Mesendoderm (in vitro differentiated cells): ENCODE measurements at regions not wholly inside any gene's neighbourhood (a gene's known extent, or its start where the extent isn't known, plus 50 kb on each side); places are given as distances from the start of the nearest gene placed in this dataset.
A peak's percentile ranks its signal among the peaks of the same experiment; 100 is the strongest.

ENCODE experiments used
- DNase-seq: peaks from one replicate; pipeline ENCODE4 v3.0.0; 2013
- H2AK5ac ChIP-seq: 2 replicates; pipeline ENCODE4 v1.6.1; 2013; ENCODE audit warnings: low read length, inconsistent platforms
- H2BK120ac ChIP-seq: 2 replicates; pipeline ENCODE4 v1.6.1; 2013; ENCODE audit warnings: low read depth, mild to moderate bottlenecking, low read length, moderate library complexity, mixed read lengths
- H2BK15ac ChIP-seq: replicated peaks from 2 replicates; pipeline ENCODE4 v1.6.1; 2013; ENCODE audit warnings: low read depth, mild to moderate bottlenecking, moderate library complexity
- H2BK5ac ChIP-seq: 2 replicates; pipeline ENCODE4 v1.6.1; 2013; ENCODE audit warnings: low read length, inconsistent platforms
- H3K18ac ChIP-seq: 2 replicates; pipeline ENCODE4 v1.6.1; 2013; ENCODE audit warnings: mild to moderate bottlenecking, low read length, mixed read lengths
- H3K23ac ChIP-seq: one replicate; pipeline ENCODE4 v1.6.1; 2013; ENCODE audit warnings: low read length
- H3K27ac ChIP-seq: 2 replicates; pipeline ENCODE4 v1.5.1; 2013; ENCODE audit warnings: low read depth, mild to moderate bottlenecking, inconsistent platforms, low read length, moderate library complexity
- H3K27me3 ChIP-seq: 2 replicates; pipeline ENCODE4 v1.6.1; 2013; ENCODE audit warnings: low read length, control low read depth, mild to moderate bottlenecking, inconsistent platforms; ENCODE audit not compliant: insufficient read depth, poor library complexity
- H3K36me3 ChIP-seq: 2 replicates; pipeline ENCODE4 v1.6.1; 2013; ENCODE audit warnings: low read length, inconsistent platforms; ENCODE audit not compliant: control insufficient read depth, insufficient read depth
- H3K4ac ChIP-seq: one replicate; pipeline ENCODE4 v1.6.1; 2013; ENCODE audit warnings: low read depth, mild to moderate bottlenecking, low read length, moderate library complexity
- H3K4me1 ChIP-seq: 2 replicates; pipeline ENCODE4 v1.6.1; 2013; ENCODE audit warnings: low read depth, low read length, inconsistent platforms; ENCODE audit not compliant: control insufficient read depth
- H3K4me2 ChIP-seq: 2 replicates; pipeline ENCODE4 v1.6.1; 2013; ENCODE audit warnings: low read length
- H3K4me3 ChIP-seq: 2 replicates; pipeline ENCODE4 v1.5.1; 2013; ENCODE audit warnings: mild to moderate bottlenecking, low read length
- H3K56ac ChIP-seq: one replicate; pipeline ENCODE4 v1.6.1; 2013; ENCODE audit warnings: low read length
- H3K79me1 ChIP-seq: 2 replicates; pipeline ENCODE4 v1.6.1; 2013; ENCODE audit warnings: low read length, inconsistent platforms
- H3K79me2 ChIP-seq: 2 replicates; pipeline ENCODE4 v1.6.1; 2013; ENCODE audit warnings: mild to moderate bottlenecking, low read length; ENCODE audit not compliant: control insufficient read depth, insufficient read depth
- H3K9ac ChIP-seq: 2 replicates; pipeline ENCODE4 v1.6.1; 2013; ENCODE audit warnings: low read length, inconsistent platforms
- H4K5ac ChIP-seq: one replicate; pipeline ENCODE4 v1.6.1; 2013; ENCODE audit warnings: low read length
- H4K8ac ChIP-seq: one replicate; pipeline ENCODE4 v1.6.1; 2013; ENCODE audit warnings: low read depth, mild to moderate bottlenecking, control low read depth, low read length, moderate library complexity
- WGBS: extraction: QIAGEN DNeasy Blood & Tissue Kit; methylation state at CpG from one replicate; pipeline ENCODE4 v1.1.7; 2013; ENCODE audit warnings: low lambda C conversion rate, missing lambda C conversion rate; ENCODE audit not compliant: insufficient coverage; ENCODE audit errors: extremely low coverage; 5-methylcytosine and 5-hydroxymethylcytosine counted together

- Histone ChIP-seq H3K9ac (no peak overlapping the region), H3K27ac (no peak overlapping the region), H3K36me3 (no peaks in the 10 kb centered on the region), H2BK120ac (no peak overlapping the region), H3K79me1 (no peaks in the 10 kb centered on the region), H3K79me2 (no peaks in the 10 kb centered on the region), H3K4me2 (no peak overlapping the region), H4K8ac (no peak overlapping the region), H2BK15ac (no peak overlapping the region), H3K56ac (no peak overlapping the region), H2BK5ac (no peak overlapping the region), H3K4ac (no peak overlapping the region), H3K4me1 (no peaks in the 10 kb centered on the region), H3K27me3 (no peaks in the 10 kb centered on the region), H3K18ac (no peak overlapping the region), H3K23ac (no peak overlapping the region), H2AK5ac (no peak overlapping the region), H4K5ac (no peak overlapping the region), H3K4me3 (no peak overlapping the region)
- DNase-seq, result no peak
- WGBS, result no CpG with 5 or more reads among the region's 5 CpGs
Observed at GRCh38 chr13:34546344-34547250, 395.5 kb upstream of the NBEA start.

- no CpG with 5 or more reads among the region's 3 CpGs for WGBS
- H2BK120ac ChIP-seq, result no peak overlapping the region
- H3K4ac ChIP-seq, result no peak overlapping the region
- no peaks in the 10 kb centered on the region for H3K79me2 ChIP-seq
- H4K8ac ChIP-seq, result no peak overlapping the region
- H3K27me3 ChIP-seq, result no peaks in the 10 kb centered on the region
- no peak overlapping the region for H2BK5ac ChIP-seq
- H2AK5ac ChIP-seq, result no peak overlapping the region
- H3K9ac ChIP-seq, result no peak overlapping the region
- no peak overlapping the region for H3K18ac ChIP-seq
- H3K4me2 ChIP-seq, result no peak overlapping the region
- H3K79me1 ChIP-seq, result no peaks in the 10 kb centered on the region
- H4K5ac ChIP-seq, result no peak overlapping the region
- no peak overlapping the region for H3K27ac ChIP-seq
- H2BK15ac ChIP-seq, result no peak overlapping the region
- no peak overlapping the region for H3K4me3 ChIP-seq
- no peak overlapping the region for H3K23ac ChIP-seq
- DNase-seq, result no peak
- H3K36me3 ChIP-seq, result no peaks in the 10 kb centered on the region
- H3K4me1 ChIP-seq, result no peaks in the 10 kb centered on the region
- no peak overlapping the region for H3K56ac ChIP-seq
Observed at GRCh38 chr13:34547929-34548328, 394.1 kb upstream of the NBEA start.

GRCh38 chr13:34553376-34553775 is 388.7 kb upstream of the NBEA start:
- H3K18ac ChIP-seq, result no peak overlapping the region
- no peaks in the 10 kb centered on the region for H3K4me1 ChIP-seq
- no peak overlapping the region for H2BK5ac ChIP-seq
- no peaks in the 10 kb centered on the region for H3K36me3 ChIP-seq
- no peak overlapping the region for H2AK5ac ChIP-seq
- no peaks in the 10 kb centered on the region for H3K79me2 ChIP-seq
- no peak overlapping the region for H3K4me2 ChIP-seq
- no peak overlapping the region for H3K9ac ChIP-seq
- H4K8ac ChIP-seq, result no peak overlapping the region
- no peaks in the 10 kb centered on the region for H3K79me1 ChIP-seq
- H2BK15ac ChIP-seq, result no peak overlapping the region
- H3K4me3 ChIP-seq, result no peak overlapping the region
- no peak overlapping the region for H3K27ac ChIP-seq
- no peak overlapping the region for H2BK120ac ChIP-seq
- no peaks in the 10 kb centered on the region for H3K27me3 ChIP-seq
- no peak overlapping the region for H3K23ac ChIP-seq
- H4K5ac ChIP-seq, result no peak overlapping the region
- WGBS, result no CpG with 5 or more reads among the region's 3 CpGs
- H3K56ac ChIP-seq, result no peak overlapping the region
- DNase-seq, result no peak
- no peak overlapping the region for H3K4ac ChIP-seq

GRCh38 chr13:34555988-34556387 is 386.1 kb upstream of the NBEA start:
- Histone ChIP-seq H3K56ac (no peak overlapping the region), H2AK5ac (no peak overlapping the region), H3K23ac (no peak overlapping the region), H4K8ac (no peak overlapping the region), H3K4me3 (no peak overlapping the region), H4K5ac (no peak overlapping the region), H3K79me2 (no peaks in the 10 kb centered on the region), H3K4me2 (no peak overlapping the region), H3K18ac (no peak overlapping the region), H3K36me3 (no peaks in the 10 kb centered on the region), H3K79me1 (no peaks in the 10 kb centered on the region), H2BK120ac (no peak overlapping the region), H3K9ac (no peak overlapping the region), H3K4me1 (no peaks in the 10 kb centered on the region), H2BK15ac (no peak overlapping the region), H3K4ac (no peak overlapping the region), H3K27ac (no peak overlapping the region), H2BK5ac (no peak overlapping the region), H3K27me3 (no peaks in the 10 kb centered on the region)
- no CpG with 5 or more reads among the region's 4 CpGs for WGBS
- DNase-seq, result peak; percentile 3

- no CpG with 5 or more reads among the region's 7 CpGs for WGBS
- DNase-seq, result no peak
Observed at GRCh38 chr13:34561033-34561432, 381.0 kb upstream of the NBEA start.

GRCh38 chr13:34567597-34567996 is 374.5 kb upstream of the NBEA start:
- Histone ChIP-seq H2BK120ac (no peak overlapping the region), H3K79me2 (no peaks in the 10 kb centered on the region), H3K4me2 (no peak overlapping the region), H3K79me1 (no peaks in the 10 kb centered on the region), H3K9ac (no peak overlapping the region), H3K18ac (no peak overlapping the region), H4K8ac (no peak overlapping the region), H2BK5ac (no peak overlapping the region), H3K27ac (no peak overlapping the region), H3K56ac (no peak overlapping the region), H3K36me3 (no peaks in the 10 kb centered on the region), H2AK5ac (no peak overlapping the region), H3K23ac (no peak overlapping the region), H4K5ac (no peak overlapping the region), H3K4me3 (no peak overlapping the region), H3K27me3 (no peaks in the 10 kb centered on the region), H2BK15ac (no peak overlapping the region), H3K4ac (no peak overlapping the region), H3K4me1 (no peaks in the 10 kb centered on the region)
- no peak for DNase-seq
- no CpG with 5 or more reads among the region's 7 CpGs for WGBS

More at GRCh38 chr13:34561033-34561432, 381.0 kb upstream of the NBEA start:
- Histone ChIP-seq H3K36me3 (no peaks in the 10 kb centered on the region), H2BK120ac (no peak overlapping the region), H3K4me2 (no peak overlapping the region), H2AK5ac (no peak overlapping the region), H2BK15ac (no peak overlapping the region), H3K23ac (no peak overlapping the region), H3K4ac (no peak overlapping the region), H3K18ac (no peak overlapping the region), H4K8ac (no peak overlapping the region), H3K27ac (no peak overlapping the region), H3K4me3 (no peak overlapping the region), H3K27me3 (no peaks in the 10 kb centered on the region), H2BK5ac (no peak overlapping the region), H3K79me2 (no peaks in the 10 kb centered on the region), H3K56ac (no peak overlapping the region), H3K9ac (no peak overlapping the region), H3K4me1 (no peaks in the 10 kb centered on the region), H4K5ac (no peak overlapping the region), H3K79me1 (no peaks in the 10 kb centered on the region)
